Prostate gland (tissue), 2 donors: ENCODE measurements at regions not wholly inside any gene's neighbourhood (a gene's known extent, or its start where the extent isn't known, plus 50 kb on each side); places are given as distances from the start of the nearest gene placed in this dataset.

Experiments
- DNase-seq: peaks from one replicate; pipeline ENCODE4 v3.0.0-alpha.2; 2019; ENCODE audit warnings: low spot score
- H3K27ac ChIP-seq, 2 donors: fragments of 200-600 bp; sonication (generic); 2 replicates each; pipeline ENCODE4 v1.5.1; 2017 to 2019
- H3K27me3 ChIP-seq: fragments of 200-600 bp; sonication (generic); replicated peaks from 2 replicates; pipeline ENCODE4 v1.5.1; 2019; ENCODE audit not compliant: insufficient read depth
- H3K36me3 ChIP-seq, 2 donors: fragments of 200-600 bp; sonication (generic); 1 replicate in 1 of 2; 2 replicates in 1 of 2; pipeline versions ENCODE4 v1.5.1 to v1.8.1; 2017 to 2019
- H3K4me1 ChIP-seq: fragments of 200-600 bp; sonication (generic); replicated peaks from 2 replicates; pipeline ENCODE4 v1.5.1; 2019
- H3K4me3 ChIP-seq, 2 donors: fragments of 200-600 bp; sonication (generic); 2 replicates each; pipeline ENCODE4 v1.5.1; 2017 to 2019
- H3K9me3 ChIP-seq: fragments of 200-600 bp; sonication (generic); 2 replicates; pipeline ENCODE4 v1.5.1; 2017
- POLR2A ChIP-seq: fragments of 450-650 bp; IDR thresholded peaks from one replicate; pipeline ENCODE4 v1.6.1; 2016; ENCODE audit warnings: antibody characterized with exemption, mild to moderate bottlenecking
- POLR2AphosphoS5 ChIP-seq: sonication (generic); formaldehyde crosslinking; IDR thresholded peaks from one replicate; pipeline ENCODE4 v1.6.1; 2017; ENCODE audit warnings: antibody characterized with exemption
- WGBS: methylation state at CpG from one replicate; pipeline ENCODE4 v1.1.5; 2018; 5-methylcytosine and 5-hydroxymethylcytosine counted together
- intact Hi-C: fragments of 100-400 bp; cut with DNase I; formaldehyde crosslinking; loops from one replicate; pipeline ENCODE4 v1.14.2; 2022
- TF ChIP-seq, protein P1 (sequence below), 4 experiments: fragments of 200-600 bp in 2 of 4; fragments of 450-650 bp in 2 of 4; sonication (generic) in 2 of 4; IDR thresholded peaks; 1 replicate in 3 of 4; 2 replicates in 1 of 4; pipeline ENCODE4 v1.5.1; 2016 to 2019; ENCODE audit warnings: antibody characterized with exemption in 4 of 4, mild to moderate bottlenecking in 2 of 4, moderate library complexity in 2 of 4

DNA sequence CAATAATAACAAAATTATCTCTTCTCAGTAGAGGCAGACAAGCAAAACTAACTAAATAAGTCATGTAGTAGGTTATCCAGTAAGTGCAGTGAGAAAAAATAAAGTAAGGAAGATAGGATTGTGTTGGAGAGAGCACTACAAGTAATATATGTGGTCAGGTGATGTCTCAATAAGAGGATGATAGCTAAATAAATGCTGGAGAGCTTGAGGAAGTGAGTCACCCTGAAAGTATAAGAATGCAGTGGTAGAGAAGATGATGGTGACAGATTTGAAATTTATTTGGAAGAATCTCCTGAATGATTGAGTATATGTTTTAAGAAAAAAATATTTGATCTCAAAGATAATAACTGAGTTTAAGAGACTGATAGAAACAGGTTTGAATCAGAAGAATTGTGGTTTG, 152.2 kb upstream of the PRR20A start:
- no peaks in the 10 kb centered on the region for H3K4me1 ChIP-seq
- no peak for DNase-seq
- H3K27ac ChIP-seq: no peak overlapping the region
- no peak overlapping the region for H3K4me3 ChIP-seq
- H3K36me3 ChIP-seq: no peaks in the 10 kb centered on the region
- intact Hi-C loops: no loop called here
- no peaks in the 10 kb centered on the region for H3K9me3 ChIP-seq
- TF ChIP-seq POLR2AphosphoS5 (no peak), POLR2A (no peak)
- TF ChIP-seq, protein P1, sequence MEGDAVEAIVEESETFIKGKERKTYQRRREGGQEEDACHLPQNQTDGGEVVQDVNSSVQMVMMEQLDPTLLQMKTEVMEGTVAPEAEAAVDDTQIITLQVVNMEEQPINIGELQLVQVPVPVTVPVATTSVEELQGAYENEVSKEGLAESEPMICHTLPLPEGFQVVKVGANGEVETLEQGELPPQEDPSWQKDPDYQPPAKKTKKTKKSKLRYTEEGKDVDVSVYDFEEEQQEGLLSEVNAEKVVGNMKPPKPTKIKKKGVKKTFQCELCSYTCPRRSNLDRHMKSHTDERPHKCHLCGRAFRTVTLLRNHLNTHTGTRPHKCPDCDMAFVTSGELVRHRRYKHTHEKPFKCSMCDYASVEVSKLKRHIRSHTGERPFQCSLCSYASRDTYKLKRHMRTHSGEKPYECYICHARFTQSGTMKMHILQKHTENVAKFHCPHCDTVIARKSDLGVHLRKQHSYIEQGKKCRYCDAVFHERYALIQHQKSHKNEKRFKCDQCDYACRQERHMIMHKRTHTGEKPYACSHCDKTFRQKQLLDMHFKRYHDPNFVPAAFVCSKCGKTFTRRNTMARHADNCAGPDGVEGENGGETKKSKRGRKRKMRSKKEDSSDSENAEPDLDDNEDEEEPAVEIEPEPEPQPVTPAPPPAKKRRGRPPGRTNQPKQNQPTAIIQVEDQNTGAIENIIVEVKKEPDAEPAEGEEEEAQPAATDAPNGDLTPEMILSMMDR (IDR thresholded peaks at IDR 0.05): no peak
- no peaks in the 10 kb centered on the region for H3K27me3 ChIP-seq

DNA sequence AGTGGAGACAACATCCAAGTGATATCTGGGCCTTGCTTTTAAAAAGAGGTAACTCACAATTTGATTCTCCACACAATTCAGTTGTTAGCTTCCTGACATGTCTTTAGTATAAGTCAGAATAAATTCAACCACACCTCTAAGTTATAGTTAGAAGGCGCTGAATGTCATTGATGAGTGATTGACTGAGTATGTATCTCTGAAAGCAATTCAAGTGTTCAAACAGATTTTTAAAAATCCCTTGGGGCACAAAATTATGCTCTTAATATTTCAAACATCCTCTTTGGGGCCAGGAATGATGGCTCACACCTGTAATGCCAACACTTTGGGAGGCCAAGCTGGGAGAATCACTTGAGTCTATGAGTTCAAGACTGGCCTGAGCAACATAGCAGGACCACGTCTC, 137.0 kb upstream of the PRR20A start:
- 89% methylated on average over 2 of the region's 2 CpGs for WGBS
- H3K4me1 ChIP-seq: no peaks in the 10 kb centered on the region
- intact Hi-C loops: no loop called here
- H3K27ac ChIP-seq: no peak overlapping the region
- TF ChIP-seq POLR2AphosphoS5: no peak
- no peaks in the 10 kb centered on the region for H3K36me3 ChIP-seq
- no peak overlapping the region for H3K4me3 ChIP-seq
- H3K27me3 ChIP-seq: no peaks in the 10 kb centered on the region
- DNase-seq: no peak
- H3K9me3 ChIP-seq: no peaks in the 10 kb centered on the region

DNA sequence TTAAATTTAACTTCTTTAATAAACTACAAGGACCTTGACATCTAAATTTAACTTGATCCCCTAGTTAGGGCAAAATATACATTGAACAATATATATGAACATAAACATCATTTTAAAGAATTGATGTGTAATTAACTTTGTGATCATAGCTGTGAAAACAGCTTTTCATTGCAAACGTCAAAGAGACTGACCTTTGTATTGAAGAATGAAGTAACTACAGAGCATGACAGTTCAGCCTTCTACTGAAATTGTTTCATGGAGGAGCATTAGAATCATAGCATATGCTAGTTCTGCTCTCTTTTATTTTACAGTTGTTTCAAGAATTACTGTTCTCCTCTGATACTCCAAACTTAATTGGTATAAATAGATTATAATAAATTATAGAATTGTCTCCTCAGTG, 123.4 kb upstream of the PRR20A start:
- H3K27me3 ChIP-seq: no peaks in the 10 kb centered on the region
- no peak overlapping the region for H3K27ac ChIP-seq
- no peak overlapping the region for H3K4me3 ChIP-seq
- no peaks in the 10 kb centered on the region for H3K4me1 ChIP-seq
- TF ChIP-seq, protein P1 (IDR thresholded peaks at IDR 0.05): no peak
- TF ChIP-seq POLR2AphosphoS5 (no peak), POLR2A (no peak)
- H3K9me3 ChIP-seq: no peaks in the 10 kb centered on the region
- H3K36me3 ChIP-seq: no peaks in the 10 kb centered on the region
- intact Hi-C loops: no loop called here
- no peak for DNase-seq
- WGBS: 44% methylated on average over 1 of the region's 1 CpG

DNA sequence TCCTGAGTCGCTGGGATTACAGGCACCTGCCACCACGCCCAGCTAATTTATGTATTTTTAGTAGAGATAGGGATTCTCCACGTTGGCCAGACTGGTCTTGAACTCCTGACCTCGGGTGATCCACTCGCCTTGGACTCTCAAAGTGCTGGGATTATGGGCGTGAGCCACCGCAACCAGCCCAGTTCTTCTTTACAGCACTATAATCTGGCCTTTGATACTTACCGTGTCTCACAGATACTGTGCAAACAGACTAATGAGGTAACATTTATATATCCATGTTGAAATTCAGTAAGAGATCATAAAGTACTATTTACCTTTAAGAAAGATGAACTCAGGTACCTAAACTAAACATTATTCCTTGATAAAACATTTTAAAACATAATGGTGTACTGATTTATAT, 121.8 kb upstream of the PRR20A start:
- H3K9me3 ChIP-seq: no peaks in the 10 kb centered on the region
- no peaks in the 10 kb centered on the region for H3K4me1 ChIP-seq
- H3K27ac ChIP-seq: no peak overlapping the region
- no peak for DNase-seq
- 76% methylated on average over 8 of the region's 8 CpGs for WGBS
- intact Hi-C loops: no loop called here
- H3K27me3 ChIP-seq: no peaks in the 10 kb centered on the region
- no peaks in the 10 kb centered on the region for H3K36me3 ChIP-seq
- TF ChIP-seq POLR2AphosphoS5 (no peak), POLR2A (no peak)
- TF ChIP-seq, protein P1 (IDR thresholded peaks at IDR 0.05): no peak
- no peak overlapping the region for H3K4me3 ChIP-seq

DNA sequence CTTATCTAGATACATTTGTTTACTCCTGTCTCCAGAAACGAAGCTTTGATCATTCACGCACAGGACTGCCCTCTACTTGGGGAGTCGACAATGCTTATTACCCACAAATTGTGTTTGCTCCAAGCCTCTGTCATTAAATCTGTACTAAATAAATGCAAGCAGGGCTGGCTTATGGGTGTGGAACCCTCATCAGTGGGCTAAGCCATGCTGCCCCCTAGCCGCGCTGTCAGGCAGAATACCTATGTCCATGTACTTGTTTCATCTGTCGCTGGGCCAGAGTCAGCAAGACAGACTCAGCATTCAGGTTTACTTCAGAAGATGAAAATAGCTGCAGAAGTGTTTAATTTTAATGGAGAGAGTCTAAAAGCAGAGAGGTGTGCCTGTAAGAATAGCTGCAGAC, 110.0 kb upstream of the PRR20A start:
- Histone ChIP-seq H3K27ac (no peak overlapping the region), H3K4me3 (no peak overlapping the region), H3K36me3 (no peaks in the 10 kb centered on the region), H3K27me3 (no peaks in the 10 kb centered on the region), H3K4me1 (no peaks in the 10 kb centered on the region), H3K9me3 (no peaks in the 10 kb centered on the region)
- WGBS: 87% methylated on average over 6 of the region's 6 CpGs
- intact Hi-C loops: no loop called here
- no peak for TF ChIP-seq POLR2AphosphoS5
- no peak for TF ChIP-seq POLR2A
- TF ChIP-seq, protein P1 (IDR thresholded peaks at IDR 0.05): no peak
- DNase-seq: no peak

DNA sequence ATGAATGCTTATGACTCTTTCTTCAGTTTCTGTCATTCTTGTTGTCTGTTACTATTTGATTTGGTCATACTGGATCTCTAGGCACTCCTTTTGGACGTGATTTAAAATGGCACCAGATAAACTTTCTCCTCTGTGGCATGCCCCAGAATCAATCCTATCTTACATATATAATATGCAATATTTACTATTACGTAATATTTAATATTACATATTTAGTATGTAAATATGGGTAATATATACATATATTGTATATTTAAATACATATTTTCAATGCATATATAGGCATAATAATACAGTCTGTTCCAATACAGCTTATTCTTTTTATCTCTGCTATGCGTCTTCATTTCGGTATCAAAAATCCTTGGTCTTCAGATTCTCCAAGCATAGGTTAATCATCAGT, 104.4 kb upstream of the PRR20A start:
- 91% methylated on average over 4 of the region's 4 CpGs for WGBS
- intact Hi-C loops: no loop called here
- TF ChIP-seq POLR2A (no peak), POLR2AphosphoS5 (no peak)
- TF ChIP-seq, protein P1 (IDR thresholded peaks at IDR 0.05): no peak

More for the DNA sequence above, 104.4 kb upstream of the PRR20A start:
- H3K36me3 ChIP-seq: no peaks in the 10 kb centered on the region
- DNase-seq: no peak
- no peaks in the 10 kb centered on the region for H3K9me3 ChIP-seq
- no peaks in the 10 kb centered on the region for H3K27me3 ChIP-seq
- no peak overlapping the region for H3K4me3 ChIP-seq
- H3K27ac ChIP-seq: no peak overlapping the region
- no peaks in the 10 kb centered on the region for H3K4me1 ChIP-seq
